Neural progenitor cell (in vitro differentiated cells): ENCODE measurements at regions not wholly inside any gene's neighbourhood (a gene's known extent, or its start where the extent isn't known, plus 50 kb on each side); places are given as distances from the start of the nearest gene placed in this dataset.
A peak's percentile ranks its signal among the peaks of the same experiment; 100 is the strongest.

Experiments used
- DNase-seq: peaks from one replicate; pipeline ENCODE4 v3.0.0-alpha.2; 2016; ENCODE audit warnings: low spot score
- H2AFZ ChIP-seq: fragments of 200-600 bp; sonication (generic); replicated peaks from 2 replicates; pipeline ENCODE4 v1.6.1; 2016; ENCODE audit warnings: antibody characterized with exemption
- H3F3A ChIP-seq: fragments of 200-600 bp; sonication (generic); 2 replicates; pipeline ENCODE4 v1.6.1; 2016; ENCODE audit warnings: antibody characterized with exemption, low read depth
- H3K27ac ChIP-seq: fragments of 200-600 bp; sonication (generic); 2 replicates; pipeline ENCODE4 v1.5.1; 2016; ENCODE audit warnings: mild to moderate bottlenecking
- H3K27me3 ChIP-seq: fragments of 200-600 bp; sonication (generic); 2 replicates; pipeline ENCODE4 v1.6.1; 2016; ENCODE audit warnings: mild to moderate bottlenecking, moderate library complexity
- H3K36me3 ChIP-seq: fragments of 200-600 bp; sonication (generic); 2 replicates; pipeline ENCODE4 v1.5.1; 2016
- H3K4me1 ChIP-seq: fragments of 200-600 bp; sonication (generic); 2 replicates; pipeline ENCODE4 v1.6.1; 2016; ENCODE audit warnings: mixed run types
- H3K4me2 ChIP-seq: fragments of 200-600 bp; sonication (generic); 2 replicates; pipeline ENCODE4 v1.6.1; 2016
- H3K4me3 ChIP-seq: fragments of 200-600 bp; sonication (generic); 2 replicates; pipeline ENCODE4 v1.5.1; 2016
- H3K79me2 ChIP-seq: fragments of 200-600 bp; sonication (generic); 2 replicates; pipeline ENCODE4 v1.6.1; 2016; ENCODE audit warnings: low read depth
- H3K9ac ChIP-seq: fragments of 200-600 bp; sonication (generic); 2 replicates; pipeline ENCODE4 v1.6.1; 2016
- H3K9me3 ChIP-seq: fragments of 200-600 bp; sonication (generic); 2 replicates; pipeline ENCODE4 v1.5.1; 2016; ENCODE audit warnings: low read depth
- H4K20me1 ChIP-seq: fragments of 200-600 bp; sonication (generic); 2 replicates; pipeline ENCODE4 v1.6.1; 2016; ENCODE audit warnings: low read depth
- H3K27ac Mint-ChIP-seq: 3 replicates; pipeline ENCODE4 v1.8.0; 2021; ENCODE audit warnings: mixed read lengths
- H3K27me3 Mint-ChIP-seq: 2 replicates; pipeline ENCODE4 v1.8.0; 2022; ENCODE audit warnings: low read depth, mild to moderate bottlenecking, inconsistent platforms, moderate library complexity, mixed read lengths; ENCODE audit not compliant: insufficient read depth
- H3K36me3 Mint-ChIP-seq: 3 replicates; pipeline ENCODE4 v1.8.0; 2021; ENCODE audit warnings: mixed read lengths
- H3K4me1 Mint-ChIP-seq: 3 replicates; pipeline ENCODE4 v1.8.0; 2021; ENCODE audit warnings: mixed read lengths
- H3K4me3 Mint-ChIP-seq: 3 replicates; pipeline ENCODE4 v1.8.0; 2021; ENCODE audit warnings: mild to moderate bottlenecking, moderate library complexity, mixed read lengths
- H3K9me3 Mint-ChIP-seq: 3 replicates; pipeline ENCODE4 v1.8.0; 2020; ENCODE audit warnings: mixed read lengths
- EZH2 ChIP-seq: fragments of 200-600 bp; sonication (generic); IDR thresholded peaks from 2 replicates; pipeline ENCODE4 v1.6.1; 2017; ENCODE audit warnings: antibody characterized with exemption, mild to moderate bottlenecking, moderate library complexity
- EZH2phosphoT487 ChIP-seq: fragments of 200-600 bp; sonication (generic); IDR thresholded peaks from 2 replicates; pipeline ENCODE4 v1.6.1; 2017; ENCODE audit warnings: antibody characterized with exemption
- TF ChIP-seq, protein P1 (sequence below): fragments of 200-600 bp; sonication (generic); IDR thresholded peaks from 2 replicates; pipeline ENCODE4 v1.5.1; 2017; ENCODE audit warnings: antibody characterized with exemption, mild to moderate bottlenecking

DNA sequence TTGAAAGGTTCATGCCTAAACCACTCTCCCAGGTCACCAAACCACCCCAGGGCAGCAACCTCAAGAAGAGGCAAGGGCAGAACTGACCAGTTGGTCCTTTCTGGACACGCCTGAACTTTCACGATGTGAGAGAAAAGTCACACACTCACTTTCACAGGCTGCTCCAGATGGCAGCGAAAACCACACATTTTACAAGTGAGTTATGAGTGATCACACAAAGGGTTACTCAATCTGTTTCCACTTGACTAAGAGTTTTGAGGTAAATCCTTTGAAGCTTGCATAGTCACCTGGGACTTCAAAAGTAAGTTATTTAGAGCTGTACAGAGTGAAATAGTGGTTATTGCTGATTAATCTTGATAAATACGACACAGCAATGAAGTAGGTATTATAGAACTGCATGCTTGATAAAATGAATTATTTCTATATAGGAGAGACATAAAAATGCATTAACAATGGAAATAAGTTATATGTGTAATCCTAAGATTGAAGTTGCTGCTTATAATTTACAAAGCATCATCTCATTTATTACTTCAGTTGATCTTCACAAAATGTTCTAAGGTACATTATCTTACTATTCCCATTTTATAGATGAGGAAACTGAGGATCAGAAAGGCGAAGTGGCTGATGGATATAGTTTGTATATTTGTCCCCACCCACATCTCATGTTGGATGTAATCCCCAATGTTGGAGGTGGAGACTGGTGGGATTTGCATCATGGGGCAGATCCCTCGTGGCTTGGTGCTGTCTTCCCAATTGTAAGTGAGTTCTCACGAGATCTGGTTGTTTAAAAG lies 103.0 kb upstream of the KLF3 start:
- H3K27ac Mint-ChIP-seq = no peak overlapping the region
- H3K9me3 Mint-ChIP-seq = peaks cover 3% of the 10 kb centered on the region
- Histone ChIP-seq H3K4me1 (no peaks in the 10 kb centered on the region), H2AFZ (no peak overlapping the region), H3K9me3 (no peaks in the 10 kb centered on the region), H3K4me2 (no peak overlapping the region), H3K9ac (no peak overlapping the region), H4K20me1 (no peaks in the 10 kb centered on the region), H3K4me3 (no peak overlapping the region), H3K79me2 (no peaks in the 10 kb centered on the region), H3K27ac (no peak overlapping the region), H3K27me3 (no peaks in the 10 kb centered on the region), H3K36me3 (no peaks in the 10 kb centered on the region), H3F3A (no peaks in the 10 kb centered on the region)
- H3K27me3 Mint-ChIP-seq = peaks cover 6% of the 10 kb centered on the region
- TF ChIP-seq EZH2 = no peak
- no peak overlapping the region for H3K4me3 Mint-ChIP-seq
- peaks cover 2% of the 10 kb centered on the region for H3K36me3 Mint-ChIP-seq
- no peak for DNase-seq
- peaks cover 17% of the 10 kb centered on the region for H3K4me1 Mint-ChIP-seq

GRCh38 chr4:38562751-38563198 lies 101.2 kb upstream of the KLF3 start:
- Histone ChIP-seq H3K9ac (no peak overlapping the region), H2AFZ (peak overlapping the region; percentile 52), H3K4me2 (no peak overlapping the region), H3K36me3 (no peaks in the 10 kb centered on the region), H3K79me2 (no peaks in the 10 kb centered on the region), H3K9me3 (no peaks in the 10 kb centered on the region), H4K20me1 (no peaks in the 10 kb centered on the region), H3K4me1 (no peaks in the 10 kb centered on the region), H3K27ac (no peak overlapping the region), H3K4me3 (no peak overlapping the region), H3F3A (no peaks in the 10 kb centered on the region), H3K27me3 (no peaks in the 10 kb centered on the region)
- Mint-ChIP-seq H3K27me3 (peaks cover 6% of the 10 kb centered on the region), H3K4me3 (no peak overlapping the region), H3K27ac (no peak overlapping the region), H3K9me3 (no peaks in the 10 kb centered on the region), H3K4me1 (peaks cover 20% of the 10 kb centered on the region), H3K36me3 (peaks cover 2% of the 10 kb centered on the region)
- no peak for DNase-seq
- TF ChIP-seq, protein P1, sequence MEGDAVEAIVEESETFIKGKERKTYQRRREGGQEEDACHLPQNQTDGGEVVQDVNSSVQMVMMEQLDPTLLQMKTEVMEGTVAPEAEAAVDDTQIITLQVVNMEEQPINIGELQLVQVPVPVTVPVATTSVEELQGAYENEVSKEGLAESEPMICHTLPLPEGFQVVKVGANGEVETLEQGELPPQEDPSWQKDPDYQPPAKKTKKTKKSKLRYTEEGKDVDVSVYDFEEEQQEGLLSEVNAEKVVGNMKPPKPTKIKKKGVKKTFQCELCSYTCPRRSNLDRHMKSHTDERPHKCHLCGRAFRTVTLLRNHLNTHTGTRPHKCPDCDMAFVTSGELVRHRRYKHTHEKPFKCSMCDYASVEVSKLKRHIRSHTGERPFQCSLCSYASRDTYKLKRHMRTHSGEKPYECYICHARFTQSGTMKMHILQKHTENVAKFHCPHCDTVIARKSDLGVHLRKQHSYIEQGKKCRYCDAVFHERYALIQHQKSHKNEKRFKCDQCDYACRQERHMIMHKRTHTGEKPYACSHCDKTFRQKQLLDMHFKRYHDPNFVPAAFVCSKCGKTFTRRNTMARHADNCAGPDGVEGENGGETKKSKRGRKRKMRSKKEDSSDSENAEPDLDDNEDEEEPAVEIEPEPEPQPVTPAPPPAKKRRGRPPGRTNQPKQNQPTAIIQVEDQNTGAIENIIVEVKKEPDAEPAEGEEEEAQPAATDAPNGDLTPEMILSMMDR = no peak
- TF ChIP-seq EZH2 = no peak
- no peak for TF ChIP-seq EZH2phosphoT487

GRCh38 chr4:38563707-38564495 lies 100.1 kb upstream of the KLF3 start:
- Histone ChIP-seq H3K27ac (no peak overlapping the region), H4K20me1 (no peaks in the 10 kb centered on the region), H3F3A (no peaks in the 10 kb centered on the region), H3K9me3 (no peaks in the 10 kb centered on the region), H3K4me2 (no peak overlapping the region), H3K79me2 (no peaks in the 10 kb centered on the region), H3K4me1 (peaks cover 3% of the 10 kb centered on the region), H2AFZ (no peak overlapping the region), H3K4me3 (no peak overlapping the region), H3K9ac (no peak overlapping the region), H3K27me3 (no peaks in the 10 kb centered on the region), H3K36me3 (no peaks in the 10 kb centered on the region)
- H3K4me3 Mint-ChIP-seq = no peak overlapping the region
- H3K27me3 Mint-ChIP-seq = peaks cover 6% of the 10 kb centered on the region
- H3K36me3 Mint-ChIP-seq = peaks cover 2% of the 10 kb centered on the region
- no peaks in the 10 kb centered on the region for H3K9me3 Mint-ChIP-seq
- H3K4me1 Mint-ChIP-seq = peaks cover 20% of the 10 kb centered on the region
- TF ChIP-seq EZH2phosphoT487 = no peak
- H3K27ac Mint-ChIP-seq = peak overlapping the region; percentile 27
- DNase-seq = no peak

DNA sequence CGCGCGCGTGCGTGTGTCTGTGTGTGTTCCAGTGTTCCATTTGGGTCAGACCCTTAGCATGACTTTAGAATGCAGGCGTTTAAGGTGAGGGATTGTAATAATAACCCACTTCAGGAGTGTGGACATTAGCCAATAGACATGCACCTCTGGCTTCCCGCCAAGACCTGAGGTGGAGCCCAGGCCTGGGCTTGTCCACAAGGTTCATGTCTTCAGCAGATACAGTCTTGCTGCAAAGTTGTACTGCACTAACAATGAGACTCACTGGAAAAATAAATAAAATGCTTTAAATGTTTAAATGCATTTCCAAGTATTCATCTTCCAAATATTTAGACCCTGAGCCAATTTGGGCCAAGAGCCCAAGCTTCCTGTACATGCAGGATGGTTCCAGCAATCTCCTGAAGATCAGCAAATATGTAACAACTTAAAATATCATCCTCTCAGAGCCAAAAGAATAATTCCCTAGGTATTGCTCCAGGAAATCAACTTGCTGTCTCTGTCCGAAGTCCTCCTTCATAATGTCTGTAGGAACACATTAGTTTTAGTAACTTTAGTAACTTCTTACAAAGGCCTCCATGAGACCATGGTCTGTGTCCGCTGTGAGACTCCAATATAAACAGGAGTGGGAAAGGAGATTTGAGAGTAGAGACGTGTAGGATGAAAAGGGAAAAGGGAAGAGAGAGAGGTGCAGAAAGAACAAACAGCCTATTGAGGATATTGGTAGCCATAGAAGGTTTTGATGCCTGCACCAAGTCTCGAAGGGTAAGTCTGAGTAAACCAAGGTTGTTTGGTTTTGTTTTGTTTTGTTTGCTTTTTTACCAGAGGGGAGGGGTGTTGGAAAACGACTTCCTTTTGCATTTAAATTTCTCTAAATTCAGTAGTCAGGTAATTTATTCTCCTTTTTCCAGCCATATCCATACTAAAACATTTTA lies 98.5 kb upstream of the KLF3 start:
- H3K27ac Mint-ChIP-seq = peak overlapping the region; percentile 1

More for the DNA sequence above, 98.5 kb upstream of the KLF3 start:
- Histone ChIP-seq H3K27me3 (no peaks in the 10 kb centered on the region), H3K79me2 (no peaks in the 10 kb centered on the region), H3K4me2 (no peak overlapping the region), H3K9ac (no peak overlapping the region), H3F3A (no peaks in the 10 kb centered on the region), H2AFZ (peak overlapping the region; percentile 65), H3K4me3 (no peak overlapping the region), H3K9me3 (no peaks in the 10 kb centered on the region), H3K27ac (no peak overlapping the region), H4K20me1 (no peaks in the 10 kb centered on the region), H3K36me3 (no peaks in the 10 kb centered on the region), H3K4me1 (peaks cover 5% of the 10 kb centered on the region)
- Mint-ChIP-seq H3K9me3 (no peaks in the 10 kb centered on the region), H3K4me1 (peaks cover 20% of the 10 kb centered on the region), H3K4me3 (no peak overlapping the region), H3K27me3 (peaks cover 3% of the 10 kb centered on the region), H3K36me3 (peaks cover 2% of the 10 kb centered on the region)
- TF ChIP-seq EZH2phosphoT487 = no peak
- TF ChIP-seq EZH2 = no peak
- TF ChIP-seq, protein P1 = no peak
- no peak for DNase-seq
